Activated T-cell treated with anti-CD3 and anti-CD28 coated beads, Interleukin-2, amount 50 U/mL, for 4 hours (primary cell): ENCODE measurements at regions not wholly inside any gene's neighbourhood (a gene's known extent, or its start where the extent isn't known, plus 50 kb on each side); places are given as distances from the start of the nearest gene placed in this dataset.
"Not testable (repeated sequence)": the region's sequence is repeated elsewhere in the genome, so short reads cannot be mapped to it uniquely, and the experiment has no call there.

Source experiments
- ATAC-seq, 2 donors: fragments of 200-7000 bp; cut with Tn5 transposase; one replicate each; pipeline ENCODE4 v1.10.0; 2021
- DNase-seq: peaks from one replicate; pipeline ENCODE4 v3.0.0-alpha.2; 2020
- H3K27me3 Mint-ChIP-seq: one replicate; pipeline ENCODE4 v1.8.0; 2021; ENCODE audit warnings: low read depth, mixed read lengths
- H3K36me3 Mint-ChIP-seq: one replicate; pipeline ENCODE4 v1.8.0; 2022; ENCODE audit warnings: mixed read lengths; ENCODE audit not compliant: insufficient read depth
- H3K4me1 Mint-ChIP-seq: one replicate; pipeline ENCODE4 v1.8.0; 2021; ENCODE audit warnings: low read depth, mixed read lengths
- H3K4me3 Mint-ChIP-seq: one replicate; pipeline ENCODE4 v1.8.0; 2021; ENCODE audit warnings: mild to moderate bottlenecking, moderate library complexity, mixed read lengths
- H3K9me3 Mint-ChIP-seq: one replicate; pipeline ENCODE4 v1.8.0; 2021; ENCODE audit warnings: mixed read lengths

DNA sequence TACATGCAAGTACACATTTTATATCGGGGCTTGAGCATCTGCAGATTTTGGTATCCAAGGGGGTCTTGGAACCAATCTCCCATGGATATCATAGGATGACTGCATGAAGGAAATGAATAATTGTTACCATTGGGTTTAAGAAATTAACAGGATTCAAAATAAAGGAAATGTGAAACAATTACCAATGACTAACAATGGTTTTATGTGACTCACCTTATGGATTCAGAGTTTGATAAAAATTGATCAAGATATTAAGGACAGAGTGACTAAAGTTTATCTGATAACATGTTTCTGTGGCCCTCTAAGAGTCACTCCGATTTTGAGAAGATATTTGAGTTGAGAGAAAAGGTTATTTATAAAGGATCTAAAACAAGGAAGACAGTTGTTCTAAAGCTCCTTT lies 93.0 kb upstream of the ODAD2 start:
- H3K27me3 Mint-ChIP-seq: no peaks in the 10 kb centered on the region
- H3K36me3 Mint-ChIP-seq: peaks cover 31% of the 10 kb centered on the region
- peaks cover 7% of the 10 kb centered on the region for H3K4me1 Mint-ChIP-seq
- no peak for ATAC-seq
- no peak overlapping the region for H3K4me3 Mint-ChIP-seq
- no peaks in the 10 kb centered on the region for H3K9me3 Mint-ChIP-seq
- DNase-seq: no peak

- Mint-ChIP-seq H3K4me3 (no peak overlapping the region), H3K9me3 (peaks cover 4% of the 10 kb centered on the region), H3K27me3 (no peaks in the 10 kb centered on the region), H3K4me1 (peaks cover 7% of the 10 kb centered on the region), H3K36me3 (peaks cover 43% of the 10 kb centered on the region)
- ATAC-seq: no peak
- no peak for DNase-seq
These were observed 91.6 kb upstream of the ODAD2 start for GRCh38 chr10:28090506-28090905.

GRCh38 chr10:28089467-28089866 lies 90.6 kb upstream of the ODAD2 start:
- Mint-ChIP-seq H3K27me3 (no peaks in the 10 kb centered on the region), H3K9me3 (peaks cover 5% of the 10 kb centered on the region), H3K36me3 (peaks cover 51% of the 10 kb centered on the region), H3K4me3 (no peak overlapping the region), H3K4me1 (peaks cover 7% of the 10 kb centered on the region)
- ATAC-seq: peak in 1 of 2 donors; percentile 43
- no peak for DNase-seq

GRCh38 chr10:28087661-28088351 lies 88.9 kb upstream of the ODAD2 start:
- no peaks in the 10 kb centered on the region for H3K27me3 Mint-ChIP-seq
- ATAC-seq (peak; percentile 60 to 73), DNase-seq (no peak)
- peaks cover 52% of the 10 kb centered on the region for H3K36me3 Mint-ChIP-seq
- no peak overlapping the region for H3K4me3 Mint-ChIP-seq
- peaks cover 7% of the 10 kb centered on the region for H3K4me1 Mint-ChIP-seq
- H3K9me3 Mint-ChIP-seq: peaks cover 5% of the 10 kb centered on the region

DNA sequence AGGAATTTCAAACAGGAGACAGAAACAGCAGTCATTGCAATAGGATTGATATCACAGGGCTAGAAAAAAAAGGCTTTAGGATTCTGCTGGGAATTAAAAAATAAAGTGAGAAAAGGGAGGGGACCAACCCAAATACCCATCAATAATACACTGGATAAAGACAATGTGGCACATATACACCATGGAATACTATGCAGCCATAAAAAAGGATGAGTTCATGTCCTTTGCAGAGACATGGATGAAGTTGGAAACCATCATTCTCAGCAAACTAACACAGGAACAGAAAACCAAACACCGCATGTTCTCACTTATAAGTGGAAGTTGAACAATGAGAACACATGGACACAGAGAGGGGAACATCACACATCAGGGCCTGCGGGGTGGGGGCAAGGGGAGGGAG lies 86.9 kb upstream of the ODAD2 start:
- not testable (repeated sequence) for H3K27me3 Mint-ChIP-seq, ATAC-seq, DNase-seq, H3K4me1 Mint-ChIP-seq, H3K4me3 Mint-ChIP-seq, H3K9me3 Mint-ChIP-seq
- peaks cover 53% of the 10 kb centered on the region for H3K36me3 Mint-ChIP-seq

DNA sequence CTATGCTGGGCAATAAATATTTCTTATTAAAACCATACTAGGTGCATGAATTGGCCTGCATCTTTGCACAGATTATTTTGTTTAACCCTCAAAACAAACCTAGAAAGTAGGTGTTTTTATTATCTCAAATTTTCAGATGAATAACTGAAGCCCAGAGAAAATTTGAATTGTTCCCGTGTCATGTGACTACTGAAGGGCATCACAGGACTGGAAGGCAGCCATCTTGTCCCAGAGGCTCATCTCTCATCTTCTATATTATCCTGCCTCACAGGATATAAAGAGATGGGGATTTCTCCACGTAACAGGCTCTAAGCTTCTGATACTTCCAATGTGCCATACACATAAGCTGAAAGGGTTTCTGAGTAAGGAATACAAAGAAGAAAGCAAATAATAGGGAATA lies 84.0 kb upstream of the ODAD2 start:
- ATAC-seq (no peak), DNase-seq (no peak)
- Mint-ChIP-seq H3K4me3 (no peak overlapping the region), H3K4me1 (peaks cover 2% of the 10 kb centered on the region), H3K27me3 (no peaks in the 10 kb centered on the region), H3K36me3 (peaks cover 44% of the 10 kb centered on the region), H3K9me3 (peaks cover 5% of the 10 kb centered on the region)

DNA sequence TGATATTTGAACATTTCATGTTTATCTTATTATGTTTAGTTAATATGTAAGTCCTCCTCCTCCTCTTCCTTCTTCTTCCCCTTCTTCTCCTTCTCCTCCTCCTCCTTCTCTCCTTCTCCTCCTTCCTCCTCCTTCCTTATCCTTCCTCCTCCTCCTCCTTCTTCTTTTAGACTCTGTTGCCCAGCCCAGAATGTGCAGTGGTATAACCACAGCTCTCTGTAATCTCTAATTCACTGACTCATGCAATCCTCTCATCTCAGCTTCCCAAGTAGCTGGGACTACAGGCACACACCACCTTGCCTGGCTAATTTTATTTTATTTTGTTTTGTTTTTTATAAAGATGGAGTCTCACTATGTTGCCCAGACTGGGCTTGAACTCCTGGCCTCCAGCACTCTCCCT lies 83.4 kb upstream of the ODAD2 start:
- Mint-ChIP-seq H3K4me1 (no peaks in the 10 kb centered on the region), H3K9me3 (peaks cover 5% of the 10 kb centered on the region), H3K27me3 (no peaks in the 10 kb centered on the region), H3K36me3 (peaks cover 43% of the 10 kb centered on the region), H3K4me3 (no peak overlapping the region)
- DNase-seq: no peak
- ATAC-seq: no peak

GRCh38 chr10:28077889-28078288 lies 79.0 kb upstream of the ODAD2 start:
- Mint-ChIP-seq H3K9me3 (no peaks in the 10 kb centered on the region), H3K4me3 (no peak overlapping the region), H3K4me1 (no peaks in the 10 kb centered on the region), H3K36me3 (peaks cover 26% of the 10 kb centered on the region), H3K27me3 (no peaks in the 10 kb centered on the region)
- no peak for DNase-seq
- no peak for ATAC-seq

DNA sequence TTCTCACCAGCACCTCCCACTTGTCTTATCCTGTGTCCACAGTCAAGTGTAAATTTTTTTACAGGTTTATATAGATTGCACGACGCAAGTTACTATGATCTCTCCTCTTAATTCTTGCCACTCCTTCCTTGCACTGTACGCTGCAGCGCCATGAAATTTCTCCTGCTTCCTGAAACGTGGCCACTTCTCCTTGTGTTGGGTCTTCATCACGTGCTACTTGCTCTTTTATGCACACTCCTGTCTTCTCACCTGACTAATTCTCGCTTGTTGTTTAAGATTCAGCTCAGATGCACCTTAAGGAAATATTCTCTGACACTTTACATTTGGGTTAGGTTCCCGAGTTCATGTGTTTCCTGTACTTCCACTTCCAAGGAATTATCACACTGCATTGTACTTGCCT lies 76.5 kb upstream of the ODAD2 start:
- Mint-ChIP-seq H3K36me3 (peaks cover 24% of the 10 kb centered on the region), H3K4me1 (no peaks in the 10 kb centered on the region), H3K9me3 (no peaks in the 10 kb centered on the region), H3K4me3 (no peak overlapping the region), H3K27me3 (no peaks in the 10 kb centered on the region)
- no peak for DNase-seq
- ATAC-seq: no peak

DNA sequence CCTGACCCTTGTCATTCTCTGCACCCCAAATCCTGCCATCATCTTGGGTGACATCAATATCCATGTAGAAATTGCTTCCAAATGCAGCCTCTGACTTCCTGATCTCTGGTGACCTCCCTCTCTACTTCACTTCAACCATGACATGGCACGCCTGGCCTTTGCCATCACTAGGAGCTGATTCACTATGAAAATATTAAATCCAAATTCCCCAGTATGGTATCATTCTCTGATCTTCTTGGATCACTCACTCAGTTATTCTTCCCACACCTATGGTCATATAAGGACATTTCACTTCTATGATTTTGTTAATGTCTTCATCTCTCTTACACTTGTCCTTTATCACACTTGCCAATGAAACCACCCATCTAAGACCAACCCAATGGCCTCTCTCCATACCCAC lies 73.7 kb upstream of the ODAD2 start:
- Mint-ChIP-seq H3K9me3 (no peaks in the 10 kb centered on the region), H3K36me3 (peaks cover 23% of the 10 kb centered on the region), H3K4me1 (no peaks in the 10 kb centered on the region), H3K4me3 (no peak overlapping the region), H3K27me3 (no peaks in the 10 kb centered on the region)
- DNase-seq (no peak), ATAC-seq (no peak)

- DNase-seq (no peak), ATAC-seq (no peak)
- Mint-ChIP-seq H3K27me3 (no peaks in the 10 kb centered on the region), H3K9me3 (no peaks in the 10 kb centered on the region), H3K36me3 (peaks cover 46% of the 10 kb centered on the region), H3K4me3 (no peak overlapping the region), H3K4me1 (no peaks in the 10 kb centered on the region)
These were observed 61.2 kb upstream of the ODAD2 start for GRCh38 chr10:28060031-28060607.

GRCh38 chr10:28058746-28059145 lies 59.9 kb upstream of the ODAD2 start:
- H3K36me3 Mint-ChIP-seq: peaks cover 53% of the 10 kb centered on the region

GRCh38 chr10:28054228-28054860 lies 55.5 kb upstream of the ODAD2 start:
- Mint-ChIP-seq H3K9me3 (no peaks in the 10 kb centered on the region), H3K4me3 (no peak overlapping the region), H3K36me3 (peaks cover 38% of the 10 kb centered on the region), H3K4me1 (no peaks in the 10 kb centered on the region), H3K27me3 (no peaks in the 10 kb centered on the region)
- DNase-seq: no peak
- ATAC-seq: no peak

More at GRCh38 chr10:28058746-28059145, 59.9 kb upstream of the ODAD2 start:
- DNase-seq (no peak), ATAC-seq (no peak)
- H3K9me3 Mint-ChIP-seq: no peaks in the 10 kb centered on the region
- H3K4me3 Mint-ChIP-seq: no peak overlapping the region
- H3K27me3 Mint-ChIP-seq: no peaks in the 10 kb centered on the region
- no peaks in the 10 kb centered on the region for H3K4me1 Mint-ChIP-seq

DNA sequence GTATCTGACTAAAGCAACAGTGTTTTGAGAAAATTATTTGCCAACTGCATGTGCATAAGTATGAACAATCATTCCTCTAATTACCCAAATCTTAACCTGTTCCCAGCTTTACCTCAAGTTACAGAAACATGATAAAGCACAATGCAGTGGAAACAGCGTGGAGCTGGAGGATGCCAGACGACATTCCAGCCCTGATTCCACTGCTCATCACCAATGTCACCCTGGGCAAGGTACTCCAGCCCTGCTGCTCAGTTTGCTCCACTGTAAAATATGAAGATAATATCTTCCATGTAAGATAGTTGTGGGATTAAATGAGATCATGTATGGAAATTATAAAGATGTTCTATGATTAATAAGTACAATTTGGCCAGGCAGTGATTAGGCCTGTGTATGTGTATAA lies 50.4 kb upstream of the ODAD2 start:
- DNase-seq (no peak), ATAC-seq (no peak)
- H3K36me3 Mint-ChIP-seq: peaks cover 5% of the 10 kb centered on the region
- H3K27me3 Mint-ChIP-seq: no peaks in the 10 kb centered on the region
- no peaks in the 10 kb centered on the region for H3K4me1 Mint-ChIP-seq
- no peak overlapping the region for H3K4me3 Mint-ChIP-seq
- H3K9me3 Mint-ChIP-seq: no peaks in the 10 kb centered on the region
